Right hindlimb (tissue), 1 donor: ENCODE measurements at regions not wholly inside any gene's neighbourhood (a gene's known extent, or its start where the extent isn't known, plus 50 kb on each side); places are given as distances from the start of the nearest gene placed in this dataset.
"Not testable (repeated sequence)": the region's sequence is repeated elsewhere in the genome, so short reads cannot be mapped to it uniquely, and the experiment has no call there.

Experiments
- DNase-seq: peaks from one replicate; pipeline ENCODE4 v3.0.0-alpha.2; 2018

DNA sequence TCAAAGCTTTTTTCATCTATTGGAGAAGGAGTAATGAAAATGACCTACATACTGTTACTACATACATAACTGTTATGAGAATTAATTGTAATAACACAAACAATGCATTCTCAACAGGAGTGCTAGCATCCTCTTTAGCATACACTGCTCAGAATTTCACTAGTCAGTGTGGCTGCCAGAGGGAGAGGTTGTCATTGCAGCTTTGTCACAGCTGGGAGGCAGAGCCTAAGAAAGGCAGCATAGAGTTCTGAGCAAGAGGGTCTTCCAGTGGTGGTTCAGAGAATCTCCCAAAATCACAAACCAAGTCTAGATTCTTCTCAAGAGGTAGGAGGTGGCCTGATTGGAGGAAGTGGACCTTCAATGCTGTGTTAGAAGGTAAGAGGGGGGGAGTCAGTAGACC is 286.7 kb upstream of the CYRIA start:
- DNase-seq: no peak

DNA sequence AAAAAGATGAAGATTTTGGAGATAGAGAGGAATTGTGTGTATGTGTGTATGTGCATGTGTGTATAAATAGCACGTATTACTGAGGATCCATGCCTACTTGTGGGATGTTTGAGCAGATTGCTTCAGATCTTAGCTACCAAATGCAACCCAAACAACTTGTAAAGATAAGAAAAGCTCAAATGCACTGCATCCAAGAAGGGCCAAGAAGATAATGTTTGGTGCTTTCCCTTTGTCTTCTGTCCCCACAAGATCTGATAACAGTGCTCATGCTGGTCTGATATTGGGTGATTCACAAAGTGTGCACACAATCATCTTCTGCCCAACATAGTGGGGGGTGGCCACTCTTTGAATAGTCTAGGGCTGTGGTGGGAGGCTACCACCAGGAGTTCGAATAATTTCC is 284.8 kb upstream of the CYRIA start:
- no peak for DNase-seq

DNA sequence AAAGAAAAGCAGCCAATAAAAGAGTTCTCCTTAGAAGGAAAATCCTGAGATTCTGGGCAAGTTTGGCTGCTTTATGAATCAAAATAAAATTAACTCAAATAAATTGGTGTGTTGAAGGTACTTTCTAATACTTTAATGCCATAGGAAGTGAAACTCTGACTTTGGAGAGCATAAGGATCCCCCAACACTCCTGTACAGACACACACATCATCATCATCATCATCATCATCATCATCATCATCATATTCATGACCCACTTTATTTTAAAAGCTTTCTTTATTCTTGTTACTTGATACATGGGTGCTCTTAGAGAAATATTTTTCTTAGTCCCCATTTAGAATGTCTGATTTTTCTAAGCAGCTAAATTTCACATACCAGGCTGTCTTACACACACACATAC is 283.1 kb upstream of the CYRIA start:
- DNase-seq: no peak

DNA sequence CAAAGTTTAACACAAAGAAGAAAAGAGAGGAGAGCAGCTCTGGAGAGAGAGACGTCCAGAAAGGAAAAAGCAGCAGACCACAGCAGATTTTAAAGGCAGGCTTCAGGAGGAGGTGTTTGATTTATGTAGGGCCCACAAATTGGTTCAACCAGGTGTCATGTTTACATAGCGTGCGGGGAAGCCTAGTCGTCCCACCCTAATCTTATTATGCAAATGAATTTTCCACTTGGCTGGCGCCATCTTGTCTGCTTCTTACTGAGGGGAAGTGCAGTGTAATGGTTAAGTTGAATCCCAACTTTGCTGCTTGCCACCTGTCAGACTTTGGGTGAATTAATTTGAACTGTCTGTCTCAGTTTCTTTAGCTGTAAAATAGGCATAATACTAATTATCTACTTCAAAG is 282.4 kb upstream of the CYRIA start:
- DNase-seq: no peak

DNA sequence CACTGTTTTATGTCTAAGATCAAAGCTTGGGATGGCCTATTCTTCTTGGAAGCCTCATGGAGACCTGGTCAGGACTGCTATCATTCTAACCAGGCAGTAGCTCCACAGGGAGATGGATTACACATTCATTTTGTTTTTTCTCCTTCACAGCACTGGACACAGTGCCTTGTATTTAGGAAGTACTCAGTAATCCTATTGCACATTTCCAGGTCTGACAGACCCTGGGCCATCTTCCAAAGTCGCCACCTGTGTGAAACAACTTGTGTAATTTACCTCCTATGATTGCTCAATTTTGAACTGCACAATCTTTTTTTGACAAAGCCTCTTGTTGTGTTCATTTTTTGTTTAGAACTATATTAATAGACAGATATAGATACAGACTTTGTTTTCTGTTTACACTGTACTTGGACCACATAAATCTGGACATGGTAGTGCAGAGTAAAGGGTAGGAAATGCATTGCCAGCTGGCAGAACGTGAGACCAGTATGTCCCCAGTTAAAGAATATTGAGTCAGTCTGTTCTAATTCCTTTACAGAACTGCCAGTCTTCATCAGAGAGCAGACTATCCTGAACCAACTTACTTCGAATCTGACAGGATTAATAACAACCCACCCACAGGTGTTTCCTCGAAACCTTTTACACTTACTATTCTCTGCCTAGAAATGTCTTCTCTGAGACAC is 277.8 kb upstream of the CYRIA start:
- DNase-seq: no peak

DNA sequence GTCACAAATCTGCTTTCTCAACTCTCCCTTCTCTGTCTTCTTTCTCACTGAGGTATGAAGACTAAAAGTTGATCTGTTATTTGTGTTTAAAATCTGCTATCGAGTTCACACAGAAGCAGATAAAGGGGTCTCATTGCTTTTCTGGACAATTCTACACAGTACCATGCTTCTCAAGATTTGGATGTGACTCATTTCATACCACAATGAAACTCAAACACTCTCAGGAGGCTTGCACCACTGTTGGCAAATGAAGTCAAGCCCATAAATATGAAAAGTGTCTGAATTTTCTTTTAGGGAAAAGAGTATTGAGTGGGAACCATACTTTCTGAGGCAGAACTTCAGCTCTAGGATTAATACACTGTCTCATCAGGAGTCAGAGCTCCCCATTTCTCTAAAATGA is 274.6 kb upstream of the CYRIA start:
- no peak for DNase-seq

DNA sequence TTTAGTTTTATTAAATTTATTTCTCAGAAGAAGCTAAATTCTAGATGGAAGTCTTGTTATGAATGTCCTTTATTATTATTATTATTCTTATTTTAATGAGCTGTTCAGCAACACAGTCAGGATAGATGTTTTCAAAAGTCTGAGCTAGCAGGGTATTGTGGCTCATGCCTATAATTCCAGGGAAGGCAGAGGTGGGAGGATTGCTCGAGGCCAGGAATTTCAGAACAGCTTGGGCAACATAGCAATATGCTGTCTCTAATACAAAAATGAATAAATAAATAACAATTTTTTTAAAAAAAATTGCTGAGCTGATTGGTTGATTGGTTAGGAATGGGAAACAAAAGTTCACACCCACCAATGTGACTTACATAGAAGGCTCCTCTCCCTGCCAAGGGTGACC is 274.1 kb upstream of the CYRIA start:
- no peak for DNase-seq

DNA sequence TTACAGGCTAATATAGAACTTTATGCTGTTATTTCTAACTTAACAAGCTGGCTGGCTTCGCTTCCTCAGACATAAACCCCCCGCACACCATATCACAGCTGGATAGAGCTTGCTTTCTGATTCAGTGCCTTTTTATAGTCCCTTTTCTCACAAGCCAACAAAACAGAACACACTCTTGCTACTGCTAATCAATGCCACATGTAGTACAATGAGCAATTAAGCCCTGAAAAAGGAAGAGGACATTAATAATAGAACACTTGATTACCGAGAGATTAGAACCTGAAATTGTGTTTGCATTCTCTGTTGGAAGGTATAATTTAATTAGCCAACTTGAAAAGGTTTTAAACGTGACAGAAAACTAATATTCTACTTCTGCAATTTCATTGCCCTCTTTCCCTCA is 267.7 kb upstream of the CYRIA start:
- DNase-seq: no peak

DNA sequence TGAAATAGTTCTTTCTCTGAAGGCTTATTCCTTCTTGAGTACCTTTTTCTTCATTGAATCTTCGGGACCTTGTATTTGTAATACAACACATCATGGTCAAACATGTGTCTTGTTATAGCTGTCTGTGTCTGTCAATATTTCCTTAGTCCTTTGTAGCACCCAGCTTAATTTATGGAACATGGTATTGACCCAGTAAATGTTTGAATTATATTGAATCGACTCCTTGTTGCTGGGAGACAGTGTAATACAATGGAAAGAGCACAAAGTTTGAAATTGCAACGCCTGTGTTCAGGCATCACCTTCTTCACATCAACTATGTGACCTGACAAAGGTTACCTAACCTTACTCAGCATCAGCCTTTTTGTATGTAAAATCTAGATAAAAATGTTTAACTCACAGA is 267.2 kb upstream of the CYRIA start:
- DNase-seq: no peak

DNA sequence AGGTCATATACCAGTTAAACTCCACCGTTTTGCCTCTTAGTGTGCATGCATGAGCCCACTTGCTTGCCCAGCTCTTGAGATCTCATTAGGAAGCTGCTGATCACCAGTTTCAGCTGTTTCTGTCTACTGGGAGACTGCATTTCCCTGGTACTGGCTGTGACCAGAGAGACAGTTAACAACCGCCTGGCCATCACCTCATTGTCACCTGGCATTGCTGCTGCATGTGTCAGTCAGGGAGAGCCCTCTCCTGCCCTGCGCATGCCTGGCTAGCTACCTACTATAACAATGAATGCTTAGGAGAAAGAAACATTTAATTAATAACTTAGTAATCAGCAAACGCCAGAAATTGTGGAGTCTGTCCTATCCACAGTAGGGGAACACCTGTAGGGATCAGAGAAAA is 265.8 kb upstream of the CYRIA start:
- no peak for DNase-seq

DNA sequence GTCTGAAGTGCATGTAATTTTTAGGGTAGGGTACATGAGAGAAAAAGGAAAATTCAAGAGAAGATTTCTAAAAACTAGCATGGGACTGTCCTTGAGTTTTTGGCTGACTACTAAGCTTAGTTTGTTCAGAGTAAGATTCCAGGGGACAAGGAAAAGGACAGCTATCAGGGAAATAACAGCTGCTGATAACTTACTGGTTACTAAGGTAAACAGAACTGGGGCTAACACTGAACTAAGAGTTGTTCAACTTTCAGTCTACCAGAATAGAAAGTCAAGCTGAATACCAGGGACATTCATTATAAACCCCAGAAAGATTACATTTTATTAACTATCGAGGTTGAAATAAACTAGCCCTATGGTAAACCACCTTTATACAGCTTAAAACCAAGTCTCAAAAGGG is 261.8 kb upstream of the CYRIA start:
- no peak for DNase-seq

DNA sequence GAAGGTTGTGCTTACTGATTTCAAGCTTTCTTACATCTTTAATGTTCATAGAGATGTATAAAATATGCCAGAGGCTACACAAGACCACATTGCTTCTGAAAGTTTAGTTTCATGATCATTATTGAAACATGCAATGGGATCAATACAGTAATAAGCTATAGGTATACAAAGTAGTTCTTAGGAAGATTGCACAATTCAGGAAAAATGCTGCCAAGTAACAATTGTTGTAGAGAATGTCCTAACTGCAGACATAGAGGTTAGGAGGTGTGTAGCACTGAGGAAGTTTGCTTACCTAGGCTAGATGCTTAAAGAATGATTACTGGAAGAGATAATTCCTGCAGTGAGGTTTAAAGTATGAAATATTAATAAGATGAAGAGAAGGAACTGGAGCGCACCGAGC is 259.5 kb upstream of the CYRIA start:
- DNase-seq: no peak

DNA sequence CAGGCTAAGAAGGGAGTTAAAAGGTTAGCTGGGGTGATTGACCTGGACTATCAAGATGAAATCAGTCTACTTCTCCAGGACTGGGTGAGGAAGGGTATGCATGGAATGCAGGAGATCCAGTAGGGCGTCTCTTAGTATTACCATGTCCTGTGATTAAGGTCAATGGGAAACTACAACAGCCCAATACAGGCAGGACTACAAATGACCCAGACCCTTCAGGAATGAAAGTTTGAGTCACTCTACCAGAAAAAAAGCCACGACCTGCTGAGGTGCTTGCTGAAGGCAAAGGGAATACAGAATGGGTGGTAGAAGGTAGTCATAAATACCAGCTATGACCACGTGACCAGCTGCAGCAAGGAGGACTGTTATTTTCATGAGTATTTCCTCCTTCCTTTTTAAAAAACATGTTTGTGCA is 249.7 kb upstream of the CYRIA start:
- DNase-seq: not testable (repeated sequence)

DNA sequence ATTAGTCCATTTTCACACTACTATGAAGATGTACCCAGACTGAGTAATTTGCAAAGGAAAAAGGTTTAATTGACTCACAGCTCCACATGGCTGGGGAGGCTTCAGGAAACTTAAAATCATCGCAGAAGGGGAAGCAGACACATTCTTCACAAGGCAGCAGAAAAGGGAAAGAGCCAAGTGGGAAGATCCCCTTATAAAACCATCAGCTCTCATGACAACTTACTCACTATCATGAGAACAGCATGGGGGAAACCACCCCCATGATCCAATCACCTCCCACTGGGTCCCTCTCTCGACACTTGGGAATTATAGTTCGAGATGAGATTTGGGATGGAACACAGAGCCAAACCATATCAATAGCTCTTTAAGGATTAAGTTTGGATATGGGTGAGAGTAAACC is 246.1 kb upstream of the CYRIA start:
- DNase-seq: no peak

DNA sequence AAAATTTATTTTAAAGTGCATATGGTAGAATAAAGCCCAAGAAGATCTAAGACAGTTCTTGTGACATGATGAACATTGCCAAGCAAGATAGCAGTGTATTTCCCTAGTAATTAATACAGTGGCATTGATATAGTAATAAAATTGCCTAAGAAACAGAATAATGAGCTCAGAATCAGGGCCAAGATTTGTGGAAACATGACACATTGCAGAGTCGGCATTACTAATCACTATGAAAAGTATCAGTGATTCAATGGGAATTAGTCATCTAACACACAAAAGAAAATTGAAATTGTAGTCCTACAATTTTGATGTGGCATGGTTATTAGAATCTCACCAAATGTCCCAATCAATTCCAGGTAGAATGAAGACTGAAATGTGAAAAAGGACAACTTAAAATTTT is 243.0 kb upstream of the CYRIA start:
- no peak for DNase-seq

DNA sequence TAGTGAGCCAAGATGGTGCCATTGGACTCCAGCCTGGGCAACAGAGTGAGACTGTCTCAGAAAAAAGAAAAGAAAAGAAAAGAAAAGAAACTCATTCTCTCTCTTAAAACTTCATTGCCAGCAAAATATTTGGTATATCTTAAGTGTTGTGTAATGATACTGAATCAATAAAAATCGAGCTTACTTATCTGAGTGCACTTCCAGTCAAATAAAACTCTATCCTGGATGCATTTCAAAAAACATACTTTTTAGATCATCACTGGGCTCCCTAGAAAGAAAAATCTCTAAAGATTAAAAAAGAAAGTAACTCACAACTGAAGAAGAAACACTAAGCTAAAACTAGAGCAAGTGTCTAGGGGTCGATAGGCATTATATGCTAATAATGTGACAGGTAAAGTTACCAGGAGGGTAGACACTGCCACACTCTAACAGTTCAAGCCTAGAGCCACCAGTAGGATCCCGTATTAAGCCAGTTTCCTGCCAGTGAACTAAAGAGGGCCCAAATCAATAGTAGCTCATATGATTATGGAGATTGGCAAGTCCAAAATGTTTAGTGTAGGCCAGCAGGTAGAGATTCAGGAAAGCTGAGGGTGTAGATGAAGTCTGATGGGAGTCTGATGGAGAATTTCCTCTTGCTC is 242.1 kb upstream of the CYRIA start:
- DNase-seq: no peak

DNA sequence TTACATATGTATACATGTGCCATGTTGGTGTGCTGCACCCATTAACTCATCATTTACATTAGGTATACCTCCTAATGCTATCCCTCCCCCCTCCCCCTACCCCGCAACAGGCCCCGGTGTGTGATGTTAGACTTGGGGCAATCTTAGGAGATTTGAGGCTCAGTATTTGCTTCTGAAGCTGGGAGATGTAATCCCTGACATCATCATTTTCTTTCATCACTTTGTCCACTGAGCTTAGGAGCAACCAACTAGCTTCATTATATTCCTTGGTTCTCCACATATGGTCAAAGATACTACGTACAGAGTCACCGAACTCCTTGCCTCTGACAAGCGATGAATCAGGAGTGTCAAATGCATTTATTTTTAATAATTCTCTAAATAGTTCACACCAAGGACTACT is 239.7 kb upstream of the CYRIA start:
- not testable (repeated sequence) for DNase-seq

DNA sequence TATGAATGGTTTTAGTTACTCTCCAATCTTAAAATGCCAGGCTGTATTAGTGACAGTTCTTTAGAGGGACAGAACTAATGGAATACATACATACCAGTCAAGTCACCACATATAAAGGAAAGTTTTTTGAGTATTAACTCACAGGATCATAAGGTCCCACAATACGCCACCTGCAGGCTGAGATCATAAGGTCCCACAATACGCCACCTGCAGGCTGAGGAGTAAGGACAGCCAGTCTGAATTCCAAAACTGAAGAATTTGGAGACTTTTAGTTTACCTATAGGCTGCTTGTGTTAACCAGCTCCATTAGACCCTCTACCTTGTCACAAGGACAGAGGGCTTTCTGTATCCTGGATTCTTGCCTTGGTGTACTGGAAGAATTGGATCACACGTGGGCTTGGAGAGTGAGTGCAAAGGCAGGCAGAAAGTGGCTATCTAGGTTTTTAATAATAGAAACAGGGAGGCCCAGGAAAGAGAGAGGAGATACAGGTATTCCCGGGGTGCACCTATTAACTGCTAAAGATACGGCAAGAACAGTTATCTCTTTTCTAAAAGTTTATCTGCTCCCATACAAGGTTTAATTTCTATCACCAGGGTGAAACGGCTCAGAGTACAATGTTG is 234.9 kb upstream of the CYRIA start:
- no peak for DNase-seq

DNA sequence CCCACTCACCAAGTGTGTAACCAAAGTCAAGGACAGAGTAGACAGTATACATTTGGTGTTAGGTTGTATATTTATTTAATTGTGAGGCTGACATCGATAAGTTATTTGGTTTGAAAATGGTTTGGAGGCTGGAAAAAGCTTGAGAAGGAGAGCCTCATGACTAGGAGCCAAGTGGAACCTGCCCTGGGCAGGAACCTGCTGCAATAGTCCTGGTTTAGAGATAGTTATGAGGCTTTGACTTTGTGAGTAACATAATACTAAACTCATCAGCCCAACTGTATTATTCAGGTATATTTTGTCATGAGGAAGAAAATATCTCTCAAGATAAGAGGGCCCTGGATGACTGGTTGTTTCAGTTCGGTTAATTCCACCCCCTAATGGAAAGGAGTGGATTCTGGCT is 234.3 kb upstream of the CYRIA start:
- DNase-seq: no peak

DNA sequence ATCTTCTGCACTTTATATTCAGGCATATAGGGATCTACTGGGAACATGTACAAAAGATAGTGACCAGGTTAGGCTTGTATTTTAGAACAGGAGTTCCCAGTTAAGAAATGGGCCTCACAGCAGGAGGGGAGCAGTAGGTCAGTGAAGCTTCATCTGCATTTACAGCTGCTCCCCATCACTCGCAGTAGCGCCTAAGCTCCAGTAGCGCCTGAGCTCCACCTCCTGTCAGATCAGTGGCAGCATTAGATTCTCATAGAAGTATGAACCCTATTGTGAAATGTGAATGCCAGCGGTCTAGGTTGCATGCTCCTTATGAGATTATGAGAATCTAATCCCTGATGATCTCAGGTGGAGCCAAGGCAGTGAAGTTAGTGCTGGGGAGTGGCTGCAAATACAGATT is 224.4 kb upstream of the CYRIA start:
- DNase-seq: no peak

DNA sequence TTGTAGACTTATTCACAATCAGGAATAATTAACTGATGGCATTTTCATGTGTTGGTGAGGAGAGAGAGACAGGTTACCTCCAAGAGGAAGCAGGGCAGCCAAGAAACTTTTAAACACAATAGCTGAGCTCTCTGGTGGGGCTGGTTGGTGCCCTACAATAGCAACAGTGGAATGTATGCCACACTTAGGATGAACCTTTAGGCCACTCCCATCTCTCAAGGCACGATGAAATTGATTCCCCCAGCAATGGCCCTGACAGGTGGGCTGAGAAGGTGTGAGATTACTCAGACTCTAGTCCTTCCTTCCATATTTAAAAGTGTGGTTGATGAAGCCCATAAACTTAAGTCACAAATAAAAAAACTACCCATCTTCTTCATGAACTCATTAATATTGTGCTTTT is 219.4 kb upstream of the CYRIA start:
- DNase-seq: no peak

DNA sequence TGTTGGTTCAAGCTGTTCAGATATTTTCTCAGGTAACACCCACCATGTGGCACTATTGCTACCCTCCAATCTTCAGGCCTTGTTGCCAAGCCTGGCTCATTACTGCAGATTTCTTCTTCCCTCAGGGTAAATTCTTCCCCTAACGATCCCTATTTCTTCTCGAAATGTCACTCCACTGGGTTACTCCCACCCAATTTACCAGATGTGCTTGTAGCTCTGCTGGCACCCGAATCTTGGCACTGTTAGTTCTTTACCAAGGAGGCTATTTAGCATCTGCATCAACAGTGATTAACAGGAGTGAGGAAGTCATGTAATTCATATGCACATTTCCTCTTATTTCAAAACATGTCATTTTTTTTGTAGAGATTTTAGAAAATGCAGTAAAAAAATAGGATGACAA is 217.1 kb upstream of the CYRIA start:
- DNase-seq: no peak

DNA sequence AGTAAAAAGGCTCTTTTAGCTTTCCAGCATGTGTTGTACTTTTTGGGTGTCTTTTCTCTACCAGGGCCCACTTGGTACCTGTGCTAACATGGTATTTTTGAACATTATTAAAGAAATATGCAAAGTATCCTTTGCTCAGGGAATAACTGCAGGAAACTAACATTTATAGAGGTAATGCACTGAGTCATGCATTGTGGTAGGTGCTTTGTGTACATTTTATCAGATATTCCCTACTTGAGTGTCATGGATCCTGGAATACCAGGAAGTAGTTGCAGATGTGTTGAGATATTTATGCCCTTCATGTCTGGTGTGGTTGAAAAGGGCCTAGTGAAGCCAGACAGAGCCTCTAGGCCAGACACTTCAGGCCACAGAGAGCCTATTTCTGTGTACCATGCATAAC is 215.5 kb upstream of the CYRIA start:
- no peak for DNase-seq

DNA sequence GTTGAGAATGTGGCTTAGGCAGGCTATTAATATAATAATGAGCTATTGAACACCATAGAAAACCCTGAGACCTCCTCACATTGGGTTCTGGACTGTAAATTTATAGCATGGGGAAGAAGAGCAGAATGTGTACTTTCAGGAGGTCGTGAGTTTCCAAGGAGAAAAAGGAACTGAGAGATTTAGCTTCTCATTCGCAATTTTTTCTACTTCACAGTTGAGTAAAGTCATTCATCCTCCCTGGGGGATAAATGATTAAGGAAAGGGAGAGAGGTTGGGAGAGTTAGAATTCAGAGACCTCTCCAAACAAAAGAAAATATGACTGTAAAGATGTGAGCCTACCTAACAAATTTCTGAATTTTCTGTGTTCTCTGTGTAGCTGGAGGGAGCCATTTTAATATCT is 205.8 kb upstream of the CYRIA start:
- DNase-seq: no peak
